Breast epithelium (tissue), 4 donors: ENCODE measurements at regions not wholly inside any gene's neighbourhood (a gene's known extent, or its start where the extent isn't known, plus 50 kb on each side); places are given as distances from the start of the nearest gene placed in this dataset.
A peak's percentile ranks its signal among the peaks of the same experiment; 100 is the strongest.

Source experiments
- DNase-seq, 2 donors: peaks; one replicate each; pipeline ENCODE4 v3.0.0-alpha.2; 2019; ENCODE audit warnings: low spot score in 2 of 2
- H3K27ac ChIP-seq, 2 donors: fragments of 200-600 bp; sonication (generic) in 1 of 2; one replicate each; pipeline ENCODE4 v1.5.1; 2016 to 2019; ENCODE audit warnings: mild to moderate bottlenecking in 1 of 2
- H3K27me3 ChIP-seq, 2 donors: fragments of 200-600 bp; sonication (generic) in 1 of 2; one replicate each; pipeline versions ENCODE4 v1.5.1 to v1.6.0; 2017 to 2019; ENCODE audit warnings: control low read depth in 1 of 2, mild to moderate bottlenecking in 1 of 2
- H3K36me3 ChIP-seq: fragments of 200-600 bp; one replicate; pipeline ENCODE4 v1.5.1; 2019
- H3K4me1 ChIP-seq, 2 donors: fragments of 200-600 bp; sonication (generic); one replicate each; pipeline ENCODE4 v1.5.1; 2016 to 2019; ENCODE audit warnings: control low read depth in 1 of 2
- H3K4me3 ChIP-seq, 3 donors: fragments of 200-600 bp; sonication (generic); 1 replicate in 2 of 3; 2 replicates in 1 of 3; pipeline ENCODE4 v1.5.1; 2016 to 2019; ENCODE audit warnings: mild to moderate bottlenecking in 3 of 3, moderate library complexity in 2 of 3
- H3K9me3 ChIP-seq, 2 donors: fragments of 200-600 bp; sonication (generic) in 1 of 2; one replicate each; pipeline ENCODE4 v1.5.1; 2016 to 2019; ENCODE audit warnings: control low read depth in 1 of 2
- POLR2A ChIP-seq: fragments of 450-650 bp; IDR thresholded peaks from one replicate; pipeline ENCODE4 v1.6.1; 2016; ENCODE audit warnings: antibody characterized with exemption, mild to moderate bottlenecking, moderate library complexity
- POLR2AphosphoS5 ChIP-seq, 3 donors: sonication (generic); formaldehyde crosslinking; IDR thresholded peaks; one replicate each; pipeline ENCODE4 v1.6.1; 2017; ENCODE audit warnings: antibody characterized with exemption in 3 of 3
- intact Hi-C: fragments of 100-400 bp; cut with DNase I; formaldehyde crosslinking; loops from one replicate; pipeline ENCODE4 v1.15.1; 2023; ENCODE audit warnings: low total_unique reads
- TF ChIP-seq, protein P1 (sequence below), 3 donors: fragments of 450-650 bp; IDR thresholded peaks; one replicate each; pipeline ENCODE4 v1.5.1; 2016 to 2017; ENCODE audit warnings: antibody characterized with exemption in 3 of 3, mild to moderate bottlenecking in 3 of 3, moderate library complexity in 3 of 3

DNA sequence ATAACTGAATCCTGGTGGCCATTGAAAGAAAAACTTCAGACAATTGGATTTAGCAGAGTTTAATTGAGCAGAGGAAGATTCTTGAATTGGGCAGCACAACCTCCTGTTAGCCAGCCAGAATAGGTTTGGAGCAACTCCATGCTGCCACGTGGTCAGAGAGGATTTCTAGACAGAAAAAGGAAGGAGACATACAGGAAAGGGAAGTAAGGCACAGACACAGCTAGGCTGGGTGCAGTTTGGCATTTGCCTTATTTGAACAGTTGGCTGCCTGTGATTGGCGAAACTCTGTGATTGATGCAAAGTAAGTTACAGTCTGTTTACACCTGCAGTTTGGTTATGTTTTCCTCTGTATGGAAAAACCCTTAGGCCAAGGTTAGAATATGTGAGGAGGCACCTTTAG, 85.8 kb upstream of the SPATA13 start:
- TF ChIP-seq, protein P1, sequence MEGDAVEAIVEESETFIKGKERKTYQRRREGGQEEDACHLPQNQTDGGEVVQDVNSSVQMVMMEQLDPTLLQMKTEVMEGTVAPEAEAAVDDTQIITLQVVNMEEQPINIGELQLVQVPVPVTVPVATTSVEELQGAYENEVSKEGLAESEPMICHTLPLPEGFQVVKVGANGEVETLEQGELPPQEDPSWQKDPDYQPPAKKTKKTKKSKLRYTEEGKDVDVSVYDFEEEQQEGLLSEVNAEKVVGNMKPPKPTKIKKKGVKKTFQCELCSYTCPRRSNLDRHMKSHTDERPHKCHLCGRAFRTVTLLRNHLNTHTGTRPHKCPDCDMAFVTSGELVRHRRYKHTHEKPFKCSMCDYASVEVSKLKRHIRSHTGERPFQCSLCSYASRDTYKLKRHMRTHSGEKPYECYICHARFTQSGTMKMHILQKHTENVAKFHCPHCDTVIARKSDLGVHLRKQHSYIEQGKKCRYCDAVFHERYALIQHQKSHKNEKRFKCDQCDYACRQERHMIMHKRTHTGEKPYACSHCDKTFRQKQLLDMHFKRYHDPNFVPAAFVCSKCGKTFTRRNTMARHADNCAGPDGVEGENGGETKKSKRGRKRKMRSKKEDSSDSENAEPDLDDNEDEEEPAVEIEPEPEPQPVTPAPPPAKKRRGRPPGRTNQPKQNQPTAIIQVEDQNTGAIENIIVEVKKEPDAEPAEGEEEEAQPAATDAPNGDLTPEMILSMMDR (IDR thresholded peaks at IDR 0.05): no peak
- no peak for TF ChIP-seq POLR2AphosphoS5 (IDR thresholded peaks at IDR 0.05)
- TF ChIP-seq POLR2A: no peak
- intact Hi-C loops: no loop called here

DNA sequence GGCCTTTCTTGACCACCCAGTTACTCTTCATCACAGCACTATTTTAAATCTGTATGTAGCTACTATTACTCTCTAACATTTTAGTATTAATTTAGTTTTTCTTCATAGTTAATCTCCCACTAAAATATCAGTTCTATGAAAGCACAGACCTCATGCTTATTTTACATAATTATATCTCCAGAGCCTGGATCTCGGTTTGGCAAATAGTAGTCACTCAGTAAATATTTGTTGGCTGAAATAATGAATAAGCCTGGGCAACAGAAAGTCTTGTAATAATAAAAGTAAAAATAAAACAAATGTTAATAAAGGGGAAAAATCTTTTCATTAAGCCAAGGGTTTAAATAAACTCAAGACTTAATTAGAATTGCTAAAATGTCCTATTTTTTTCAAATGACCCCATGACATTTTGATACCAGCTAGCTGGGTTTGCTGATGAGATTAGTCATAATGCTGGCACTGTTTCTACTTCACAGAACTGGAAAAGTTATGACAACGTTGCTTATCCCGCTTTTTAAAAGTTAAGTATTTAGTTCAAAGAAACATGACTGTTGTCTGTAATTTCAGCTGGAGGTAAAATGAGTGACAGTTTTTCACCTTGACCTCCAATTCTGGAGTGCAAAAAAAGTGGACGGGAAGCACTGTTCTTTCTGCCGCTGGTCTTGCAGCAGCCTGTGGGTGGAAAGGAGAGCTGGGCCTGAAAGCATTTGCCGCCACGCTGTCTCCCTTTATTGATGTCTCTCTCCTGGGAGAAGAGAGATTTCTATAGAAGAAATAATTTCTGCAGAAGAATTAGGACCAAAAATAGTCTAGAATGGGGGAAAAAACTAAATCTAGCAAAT, 85.2 kb upstream of the SPATA13 start:
- H3K27ac ChIP-seq: peak overlapping the region; percentile 44 to 45
- intact Hi-C loops: no loop called here

More for the DNA sequence above, 85.8 kb upstream of the SPATA13 start:
- Histone ChIP-seq H3K4me3 (no peak overlapping the region), H3K27ac (peak overlapping the region; percentile 44 to 45), H3K9me3 (no peaks in the 10 kb centered on the region), H3K36me3 (no peaks in the 10 kb centered on the region), H3K27me3 (no peaks in the 10 kb centered on the region), H3K4me1 (no peaks in the 10 kb centered on the region)
- DNase-seq: no peak

DNA sequence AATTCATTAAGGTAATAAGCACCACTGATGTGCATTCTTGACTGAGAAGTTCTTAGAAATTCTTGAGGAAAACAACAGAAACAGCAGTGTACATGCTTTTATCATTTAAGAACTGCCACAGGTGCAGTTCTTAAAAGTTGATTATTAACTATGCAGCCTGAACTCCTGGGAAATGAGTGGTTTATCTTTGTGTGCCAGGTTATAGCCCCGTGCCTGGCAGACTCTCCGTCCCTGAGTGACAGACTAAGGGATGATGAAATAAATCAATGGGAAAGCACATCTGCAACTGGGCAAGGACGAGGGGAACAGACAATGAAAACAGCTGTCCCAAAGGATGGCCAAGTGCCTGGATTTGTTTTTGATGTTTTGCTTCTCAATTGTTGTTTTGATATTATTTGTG, 84.4 kb upstream of the SPATA13 start:
- no peaks in the 10 kb centered on the region for H3K4me1 ChIP-seq
- no peaks in the 10 kb centered on the region for H3K36me3 ChIP-seq
- H3K27me3 ChIP-seq: no peaks in the 10 kb centered on the region
- peak overlapping the region in 1 of 2 donors; percentile 17 for H3K27ac ChIP-seq
- intact Hi-C loops: no loop called here
- no peak overlapping the region for H3K4me3 ChIP-seq
- H3K9me3 ChIP-seq: no peaks in the 10 kb centered on the region
- TF ChIP-seq, protein P1 (IDR thresholded peaks at IDR 0.05): no peak
- TF ChIP-seq POLR2AphosphoS5 (IDR thresholded peaks at IDR 0.05): no peak
- no peak for TF ChIP-seq POLR2A
- DNase-seq: no peak

More for the DNA sequence above, 85.2 kb upstream of the SPATA13 start:
- Histone ChIP-seq H3K9me3 (no peaks in the 10 kb centered on the region), H3K4me3 (no peak overlapping the region), H3K36me3 (no peaks in the 10 kb centered on the region), H3K27me3 (no peaks in the 10 kb centered on the region), H3K4me1 (no peaks in the 10 kb centered on the region)
- TF ChIP-seq POLR2A: no peak
- TF ChIP-seq, protein P1 (IDR thresholded peaks at IDR 0.05): no peak
- TF ChIP-seq POLR2AphosphoS5 (IDR thresholded peaks at IDR 0.05): no peak
- no peak for DNase-seq

DNA sequence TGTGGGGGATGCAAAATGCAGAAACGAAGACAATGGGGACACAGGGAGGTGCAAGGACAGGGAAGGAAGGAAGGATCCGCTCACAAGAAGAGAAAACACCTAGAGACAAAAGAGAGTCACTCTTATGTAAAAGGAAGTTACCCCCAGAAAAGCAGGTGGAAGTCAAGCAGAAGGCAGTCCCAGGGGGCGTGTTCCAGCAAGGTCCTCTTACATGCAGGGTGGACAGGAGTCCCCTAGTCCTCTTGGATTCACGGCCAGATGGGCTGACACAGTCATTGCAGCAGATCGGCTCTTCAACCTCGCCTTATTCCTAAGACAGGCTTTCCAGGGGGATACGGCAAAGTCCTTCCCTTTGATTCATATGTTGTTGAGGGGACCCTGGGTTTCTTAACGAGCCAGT, 83.9 kb upstream of the SPATA13 start:
- intact Hi-C loops: no loop called here
- TF ChIP-seq, protein P1 (IDR thresholded peaks at IDR 0.05): no peak
- no peak for TF ChIP-seq POLR2AphosphoS5 (IDR thresholded peaks at IDR 0.05)
- no peak for TF ChIP-seq POLR2A
- H3K27me3 ChIP-seq: no peaks in the 10 kb centered on the region
- no peaks in the 10 kb centered on the region for H3K4me1 ChIP-seq
- no peaks in the 10 kb centered on the region for H3K36me3 ChIP-seq
- H3K27ac ChIP-seq: no peak overlapping the region
- no peaks in the 10 kb centered on the region for H3K9me3 ChIP-seq
- DNase-seq: no peak
- no peak overlapping the region for H3K4me3 ChIP-seq

DNA sequence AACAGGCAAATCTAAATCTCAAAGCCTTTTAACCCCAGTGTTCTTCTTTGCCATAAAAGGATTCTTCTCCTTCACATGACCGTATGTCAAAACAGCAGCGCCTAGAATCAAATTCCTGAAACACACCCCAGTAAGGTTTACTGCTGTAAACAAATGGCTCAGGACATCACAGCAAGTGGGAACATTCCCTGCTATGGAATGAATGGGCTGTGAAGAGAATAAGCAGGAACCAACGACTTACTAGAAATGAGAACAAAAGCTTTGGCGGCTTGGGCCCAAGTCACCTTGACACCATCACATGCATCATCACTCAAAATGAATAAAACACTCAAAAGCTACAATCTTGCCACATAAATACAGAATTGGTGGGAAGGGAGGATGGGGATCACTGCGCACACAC, 80.4 kb upstream of the SPATA13 start:
- TF ChIP-seq, protein P1 (IDR thresholded peaks at IDR 0.05): no peak

More for the DNA sequence above, 80.4 kb upstream of the SPATA13 start:
- Histone ChIP-seq H3K27ac (no peak overlapping the region), H3K27me3 (no peaks in the 10 kb centered on the region), H3K4me1 (no peaks in the 10 kb centered on the region), H3K9me3 (no peaks in the 10 kb centered on the region), H3K36me3 (no peaks in the 10 kb centered on the region), H3K4me3 (no peak overlapping the region)
- intact Hi-C loops: no loop called here
- DNase-seq: no peak
